Skeletal muscle tissue (tissue), 3 donors: ENCODE measurements at regions not wholly inside any gene's neighbourhood (a gene's known extent, or its start where the extent isn't known, plus 50 kb on each side); places are given as distances from the start of the nearest gene placed in this dataset.

Experiments
- H3K27ac ChIP-seq: one replicate; pipeline ENCODE4 v1.7.0; 2013; ENCODE audit warnings: mild to moderate bottlenecking, low read depth, low read length, inconsistent platforms
- H3K27me3 ChIP-seq, 3 donors: one replicate each; pipeline ENCODE4 v1.7.0; 2013; ENCODE audit warnings: low read length in 3 of 3; ENCODE audit not compliant: control insufficient read depth in 3 of 3, insufficient read depth in 3 of 3
- H3K36me3 ChIP-seq, 3 donors: one replicate each; pipeline ENCODE4 v1.7.0; 2013; ENCODE audit warnings: low read length in 3 of 3; ENCODE audit not compliant: control insufficient read depth in 3 of 3, insufficient read depth in 3 of 3
- H3K4me1 ChIP-seq, 3 donors: one replicate each; pipeline ENCODE4 v1.7.0; 2013; ENCODE audit warnings: low read length in 3 of 3, mild to moderate bottlenecking in 3 of 3; ENCODE audit not compliant: control insufficient read depth in 3 of 3, insufficient read depth in 3 of 3
- H3K4me3 ChIP-seq, 3 donors: one replicate each; pipeline ENCODE4 v1.7.0; 2013; ENCODE audit warnings: low read length in 3 of 3
- H3K9ac ChIP-seq, 3 donors: one replicate each; pipeline ENCODE4 v1.7.0; 2013; ENCODE audit warnings: low read length in 3 of 3, mild to moderate bottlenecking in 3 of 3, moderate library complexity in 2 of 3, low read depth in 1 of 3
- H3K9me3 ChIP-seq, 3 donors: one replicate each; pipeline ENCODE4 v1.7.0; 2013; ENCODE audit warnings: low read length in 3 of 3; ENCODE audit not compliant: control insufficient read depth in 3 of 3
- donor health status: Osteomylitis.

- H3K4me1 ChIP-seq, result peaks cover 0 to 9% (median 0%) of the 10 kb centered on the region in 3 donors
- H3K9me3 ChIP-seq, result no peaks in the 10 kb centered on the region
- no peaks in the 10 kb centered on the region for H3K36me3 ChIP-seq
- H3K4me3 ChIP-seq, result no peak overlapping the region
- no peak overlapping the region for H3K9ac ChIP-seq
- no peaks in the 10 kb centered on the region for H3K27me3 ChIP-seq
- H3K27ac ChIP-seq, result no peak overlapping the region
Observed at GRCh38 chr20:17827759-17828559, 128.2 kb downstream of the BANF2 start.

- peaks cover 0 to 9% (median 0%) of the 10 kb centered on the region in 3 donors for H3K4me1 ChIP-seq
- no peaks in the 10 kb centered on the region for H3K36me3 ChIP-seq
- no peak overlapping the region for H3K9ac ChIP-seq
- H3K4me3 ChIP-seq, result no peak overlapping the region
- no peak overlapping the region for H3K27ac ChIP-seq
- no peaks in the 10 kb centered on the region for H3K27me3 ChIP-seq
- H3K9me3 ChIP-seq, result no peaks in the 10 kb centered on the region
Observed at GRCh38 chr20:17827079-17827478, 127.3 kb downstream of the BANF2 start.

GRCh38 chr20:17825960-17826843 lies 126.4 kb downstream of the BANF2 start:
- Histone ChIP-seq H3K27me3 (no peaks in the 10 kb centered on the region), H3K4me3 (no peak overlapping the region), H3K36me3 (no peaks in the 10 kb centered on the region), H3K27ac (peak overlapping the region; percentile 60), H3K4me1 (peaks cover 0 to 9% (median 0%) of the 10 kb centered on the region in 3 donors), H3K9ac (no peak overlapping the region), H3K9me3 (no peaks in the 10 kb centered on the region)

- Histone ChIP-seq H3K36me3 (no peaks in the 10 kb centered on the region), H3K4me3 (no peak overlapping the region)
Observed at GRCh38 chr20:17825252-17825959, 125.6 kb downstream of the BANF2 start.

GRCh38 chr20:17824676-17825251 lies 125.0 kb downstream of the BANF2 start:
- Histone ChIP-seq H3K4me3 (no peak overlapping the region), H3K9ac (no peak overlapping the region), H3K27me3 (no peaks in the 10 kb centered on the region), H3K36me3 (no peaks in the 10 kb centered on the region), H3K9me3 (no peaks in the 10 kb centered on the region), H3K4me1 (peaks cover 0 to 9% (median 0%) of the 10 kb centered on the region in 3 donors), H3K27ac (peak overlapping the region; percentile 60)

More at GRCh38 chr20:17825252-17825959, 125.6 kb downstream of the BANF2 start:
- Histone ChIP-seq H3K4me1 (peaks cover 0 to 9% (median 0%) of the 10 kb centered on the region in 3 donors), H3K27ac (peak overlapping the region; percentile 60), H3K9me3 (no peaks in the 10 kb centered on the region), H3K27me3 (no peaks in the 10 kb centered on the region), H3K9ac (no peak overlapping the region)

GRCh38 chr20:17823409-17824144 lies 123.8 kb downstream of the BANF2 start:
- peaks cover 0 to 5% (median 0%) of the 10 kb centered on the region in 3 donors for H3K9me3 ChIP-seq
- H3K4me1 ChIP-seq, result peaks cover 0 to 9% (median 0%) of the 10 kb centered on the region in 3 donors
- H3K36me3 ChIP-seq, result no peaks in the 10 kb centered on the region
- H3K27ac ChIP-seq, result no peak overlapping the region
- no peaks in the 10 kb centered on the region for H3K27me3 ChIP-seq
- no peak overlapping the region for H3K9ac ChIP-seq
- no peak overlapping the region for H3K4me3 ChIP-seq

- Histone ChIP-seq H3K27me3 (no peaks in the 10 kb centered on the region), H3K9ac (no peak overlapping the region), H3K36me3 (no peaks in the 10 kb centered on the region), H3K9me3 (peaks cover 0 to 5% (median 0%) of the 10 kb centered on the region in 3 donors), H3K4me1 (peaks cover 0 to 9% (median 0%) of the 10 kb centered on the region in 3 donors), H3K27ac (no peak overlapping the region), H3K4me3 (no peak overlapping the region)
Observed at GRCh38 chr20:17822540-17823408, 123.0 kb downstream of the BANF2 start.

GRCh38 chr20:17822039-17822438 lies 122.3 kb downstream of the BANF2 start:
- H3K36me3 ChIP-seq, result no peaks in the 10 kb centered on the region
- H3K9me3 ChIP-seq, result peaks cover 0 to 5% (median 0%) of the 10 kb centered on the region in 3 donors
- H3K27ac ChIP-seq, result no peak overlapping the region
- H3K4me3 ChIP-seq, result no peak overlapping the region
- no peak overlapping the region for H3K9ac ChIP-seq
- peaks cover 0 to 9% (median 0%) of the 10 kb centered on the region in 3 donors for H3K4me1 ChIP-seq
- no peaks in the 10 kb centered on the region for H3K27me3 ChIP-seq
